Subcutaneous abdominal adipose tissue (tissue), 5 donors: ENCODE measurements at regions not wholly inside any gene's neighbourhood (a gene's known extent, or its start where the extent isn't known, plus 50 kb on each side); places are given as distances from the start of the nearest gene placed in this dataset.
"Not testable (repeated sequence)": the region's sequence is repeated elsewhere in the genome, so short reads cannot be mapped to it uniquely, and the experiment has no call there.

Experiments used
- H3K27ac ChIP-seq: one replicate; pipeline ENCODE4 v1.7.0; 2013; ENCODE audit warnings: low read depth, mild to moderate bottlenecking, inconsistent platforms, low read length, moderate library complexity
- H3K27me3 ChIP-seq, 5 donors: one replicate each; pipeline ENCODE4 v1.7.0; 2013; ENCODE audit warnings: low read length in 5 of 5, inconsistent platforms in 1 of 5; ENCODE audit not compliant: control insufficient read depth in 5 of 5, insufficient read depth in 4 of 5
- H3K36me3 ChIP-seq, 5 donors: one replicate each; pipeline ENCODE4 v1.7.0; 2013; ENCODE audit warnings: low read length in 5 of 5; ENCODE audit not compliant: control insufficient read depth in 5 of 5, insufficient read depth in 5 of 5
- H3K4me1 ChIP-seq, 5 donors: one replicate each; pipeline ENCODE4 v1.7.0; 2013; ENCODE audit warnings: low read length in 5 of 5, mild to moderate bottlenecking in 3 of 5, moderate library complexity in 1 of 5; ENCODE audit not compliant: control insufficient read depth in 5 of 5, insufficient read depth in 5 of 5
- H3K4me3 ChIP-seq, 5 donors: one replicate each; pipeline ENCODE4 v1.7.0; 2013; ENCODE audit warnings: low read length in 5 of 5, low read depth in 1 of 5
- H3K9ac ChIP-seq, 5 donors: one replicate each; pipeline ENCODE4 v1.7.0; 2013; ENCODE audit warnings: low read length in 5 of 5, mild to moderate bottlenecking in 4 of 5, moderate library complexity in 3 of 5
- H3K9me3 ChIP-seq, 5 donors: one replicate each; pipeline ENCODE4 v1.7.0; 2013; ENCODE audit warnings: low read length in 5 of 5; ENCODE audit not compliant: control insufficient read depth in 5 of 5
- donor health status: healthy.
- donor health status: healthy.
- donor health status: healthy.
- donor health status: healthy.
- donor health status: healthy.

- Histone ChIP-seq H3K36me3 (no peaks in the 10 kb centered on the region), H3K9ac (no peak overlapping the region), H3K9me3 (no peaks in the 10 kb centered on the region), H3K27me3 (no peaks in the 10 kb centered on the region), H3K27ac (no peak overlapping the region), H3K4me1 (no peaks in the 10 kb centered on the region), H3K4me3 (no peak overlapping the region)
Observed at GRCh38 chr6:122154155-122154554, 245.3 kb upstream of the HSF2 start.

- no peak overlapping the region for H3K9ac ChIP-seq
- H3K27ac ChIP-seq = no peak overlapping the region
- H3K4me1 ChIP-seq = no peaks in the 10 kb centered on the region
- no peaks in the 10 kb centered on the region for H3K9me3 ChIP-seq
- no peaks in the 10 kb centered on the region for H3K36me3 ChIP-seq
- no peak overlapping the region for H3K4me3 ChIP-seq
- H3K27me3 ChIP-seq = no peaks in the 10 kb centered on the region
Observed at GRCh38 chr6:122154912-122155575, 244.4 kb upstream of the HSF2 start.

- no peak overlapping the region for H3K27ac ChIP-seq
- no peaks in the 10 kb centered on the region for H3K4me1 ChIP-seq
- H3K4me3 ChIP-seq = no peak overlapping the region
- H3K9ac ChIP-seq = no peak overlapping the region
- no peaks in the 10 kb centered on the region for H3K27me3 ChIP-seq
- H3K9me3 ChIP-seq = no peaks in the 10 kb centered on the region
- no peaks in the 10 kb centered on the region for H3K36me3 ChIP-seq
Observed at GRCh38 chr6:122161136-122161535, 238.3 kb upstream of the HSF2 start.

GRCh38 chr6:122165014-122165413 is 234.4 kb upstream of the HSF2 start:
- Histone ChIP-seq H3K27ac (no peak overlapping the region), H3K4me1 (no peaks in the 10 kb centered on the region), H3K27me3 (no peaks in the 10 kb centered on the region), H3K9me3 (no peaks in the 10 kb centered on the region), H3K36me3 (no peaks in the 10 kb centered on the region), H3K4me3 (no peak overlapping the region), H3K9ac (no peak overlapping the region)

GRCh38 chr6:122170274-122170673 is 229.2 kb upstream of the HSF2 start:
- Histone ChIP-seq H3K36me3 (no peaks in the 10 kb centered on the region), H3K4me3 (no peak overlapping the region), H3K9ac (no peak overlapping the region), H3K4me1 (peaks cover 0 to 6% (median 0%) of the 10 kb centered on the region in 5 donors), H3K27me3 (no peaks in the 10 kb centered on the region), H3K27ac (no peak overlapping the region), H3K9me3 (no peaks in the 10 kb centered on the region)

DNA sequence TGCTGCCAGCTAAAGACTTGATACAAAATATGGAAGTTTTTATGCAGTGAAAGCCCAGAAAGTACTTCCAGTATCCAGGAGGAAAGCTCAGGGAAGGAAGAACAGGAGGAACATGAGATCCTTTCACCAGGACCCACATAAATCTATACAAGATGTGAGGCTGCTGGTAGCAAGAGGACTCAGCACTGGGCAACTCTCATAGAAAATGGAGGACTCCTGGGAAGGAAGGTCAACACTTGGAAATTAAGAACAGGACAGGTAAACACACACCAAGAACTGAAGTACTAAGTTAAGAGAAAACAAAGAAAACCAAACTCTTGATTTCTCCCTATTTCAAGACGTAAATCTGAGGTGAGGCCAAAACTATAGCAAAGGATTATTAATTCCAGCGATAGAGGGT is 220.5 kb upstream of the HSF2 start:
- Histone ChIP-seq H3K4me3 (no peak overlapping the region), H3K27ac (no peak overlapping the region), H3K36me3 (no peaks in the 10 kb centered on the region), H3K9ac (no peak overlapping the region), H3K9me3 (no peaks in the 10 kb centered on the region), H3K4me1 (no peaks in the 10 kb centered on the region), H3K27me3 (no peaks in the 10 kb centered on the region)

DNA sequence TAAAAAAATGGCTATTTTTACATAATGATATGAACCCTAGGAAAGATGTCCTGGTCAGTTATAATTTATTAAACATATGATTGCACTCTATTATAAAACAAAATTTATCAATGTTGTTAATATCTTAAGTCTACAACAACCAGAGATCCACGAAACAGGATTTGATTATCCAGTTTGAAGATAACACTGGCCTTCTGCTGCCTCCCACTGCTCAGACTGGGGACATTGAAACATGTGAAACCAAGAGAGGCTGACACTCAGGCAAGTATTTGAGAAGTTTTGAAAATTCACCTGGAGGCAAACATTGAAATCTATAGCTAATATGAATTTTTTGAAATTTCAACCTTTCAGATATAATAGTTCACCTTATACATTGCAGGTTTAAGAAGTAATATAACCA is 219.3 kb upstream of the HSF2 start:
- H3K4me3 ChIP-seq = no peak overlapping the region
- H3K36me3 ChIP-seq = no peaks in the 10 kb centered on the region
- no peak overlapping the region for H3K9ac ChIP-seq
- no peaks in the 10 kb centered on the region for H3K27me3 ChIP-seq
- H3K27ac ChIP-seq = no peak overlapping the region
- H3K4me1 ChIP-seq = no peaks in the 10 kb centered on the region
- H3K9me3 ChIP-seq = no peaks in the 10 kb centered on the region

DNA sequence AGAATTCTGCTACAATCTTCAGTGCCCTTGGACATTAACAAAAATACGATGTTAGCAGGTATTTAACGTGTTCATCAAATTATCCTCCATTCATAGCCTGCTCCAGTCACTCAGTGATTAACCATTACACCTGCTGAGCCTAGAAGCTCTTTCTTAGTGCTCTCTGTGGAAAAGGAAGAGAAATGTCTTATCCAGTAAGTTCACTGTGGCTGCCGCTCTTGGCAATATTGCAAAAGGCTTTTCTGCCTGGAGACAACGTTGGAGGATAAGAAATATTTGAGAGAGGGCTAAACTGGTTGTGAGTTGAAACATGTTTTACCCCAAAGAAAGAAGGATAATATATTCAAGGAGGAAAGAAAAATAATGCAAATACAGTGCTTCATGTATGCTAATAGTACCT is 217.4 kb upstream of the HSF2 start:
- Histone ChIP-seq H3K4me1 (no peaks in the 10 kb centered on the region), H3K36me3 (no peaks in the 10 kb centered on the region), H3K27ac (no peak overlapping the region), H3K27me3 (no peaks in the 10 kb centered on the region), H3K9me3 (no peaks in the 10 kb centered on the region), H3K4me3 (no peak overlapping the region), H3K9ac (no peak overlapping the region)

GRCh38 chr6:122184401-122184827 is 215.0 kb upstream of the HSF2 start:
- Histone ChIP-seq H3K27ac (no peak overlapping the region), H3K4me3 (peak overlapping the region in 3 of 5 donors; percentile 10 to 52 (median 35)), H3K9me3 (no peaks in the 10 kb centered on the region), H3K4me1 (no peaks in the 10 kb centered on the region), H3K36me3 (no peaks in the 10 kb centered on the region), H3K9ac (no peak overlapping the region), H3K27me3 (no peaks in the 10 kb centered on the region)

DNA sequence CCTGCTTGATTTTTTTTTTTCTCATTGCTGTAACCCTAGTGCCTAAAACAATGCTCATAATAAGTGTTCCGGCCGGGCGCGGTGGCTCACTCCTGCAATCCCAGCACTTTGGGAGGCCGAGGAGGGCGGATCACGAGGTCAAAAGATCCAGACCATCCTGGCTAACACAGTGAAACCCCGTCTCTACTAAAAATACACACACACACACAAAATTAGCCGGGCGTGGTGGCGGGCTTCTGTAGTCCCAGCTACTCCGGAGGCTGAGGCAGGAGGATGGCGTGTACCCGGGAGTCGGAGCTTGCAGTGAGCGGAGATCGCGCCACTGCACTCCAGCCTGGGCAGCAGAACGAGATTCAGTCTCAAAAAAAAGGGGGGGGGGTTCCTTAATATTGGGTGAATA is 214.0 kb upstream of the HSF2 start:
- not testable (repeated sequence) for H3K27ac ChIP-seq, H3K9ac ChIP-seq, H3K9me3 ChIP-seq, H3K4me1 ChIP-seq, H3K4me3 ChIP-seq, H3K36me3 ChIP-seq, H3K27me3 ChIP-seq

DNA sequence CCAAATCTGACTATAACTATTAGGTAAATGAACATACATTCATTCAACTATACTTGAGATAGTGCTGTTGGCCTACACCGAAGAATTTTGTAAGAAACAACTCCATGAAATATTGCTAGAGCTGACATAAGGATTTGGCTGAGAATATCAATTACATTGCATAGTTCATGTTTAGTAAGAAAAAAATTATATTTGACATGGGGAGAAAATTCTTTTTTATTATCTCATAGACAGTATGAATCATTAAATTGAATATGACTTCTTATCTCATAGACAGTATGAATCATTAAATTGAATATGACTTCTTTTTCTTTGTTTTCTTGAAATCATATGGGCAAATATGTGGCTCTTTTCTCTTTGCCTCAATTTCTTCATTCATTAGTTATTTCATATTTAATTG is 212.3 kb upstream of the HSF2 start:
- Histone ChIP-seq H3K9ac (no peak overlapping the region), H3K36me3 (no peaks in the 10 kb centered on the region), H3K4me3 (no peak overlapping the region), H3K27me3 (no peaks in the 10 kb centered on the region), H3K27ac (no peak overlapping the region), H3K4me1 (no peaks in the 10 kb centered on the region), H3K9me3 (no peaks in the 10 kb centered on the region)
